ENCODE measurements at regions not wholly inside any gene's neighbourhood (a gene's known extent, or its start where the extent isn't known, plus 50 kb on each side); places are given as distances from the start of the nearest gene placed in this dataset.

DNA sequence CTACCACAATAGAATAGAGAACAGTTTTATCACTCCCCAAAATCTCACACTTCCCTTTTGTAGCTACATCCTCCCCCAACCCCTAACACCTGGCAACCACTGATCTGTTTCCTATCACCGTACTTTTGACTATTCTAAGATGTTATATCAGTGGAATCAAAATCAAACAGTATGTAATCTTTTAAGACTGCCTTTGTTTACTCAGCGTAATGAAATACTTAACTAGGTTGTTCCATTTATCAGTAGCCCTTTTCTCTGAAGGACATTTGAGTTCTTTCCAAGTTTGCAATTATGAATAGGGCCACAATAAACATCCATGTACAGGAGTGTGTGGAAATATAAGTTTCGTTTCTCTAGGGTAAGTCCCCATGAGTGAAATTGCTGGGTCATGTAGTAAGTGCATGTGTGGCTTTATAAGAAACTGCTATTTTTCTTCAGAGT lies 372.3 kb downstream of the SV2B start:
- no peak for DNase-seq (ENCODE audit: low spot score)

DNA sequence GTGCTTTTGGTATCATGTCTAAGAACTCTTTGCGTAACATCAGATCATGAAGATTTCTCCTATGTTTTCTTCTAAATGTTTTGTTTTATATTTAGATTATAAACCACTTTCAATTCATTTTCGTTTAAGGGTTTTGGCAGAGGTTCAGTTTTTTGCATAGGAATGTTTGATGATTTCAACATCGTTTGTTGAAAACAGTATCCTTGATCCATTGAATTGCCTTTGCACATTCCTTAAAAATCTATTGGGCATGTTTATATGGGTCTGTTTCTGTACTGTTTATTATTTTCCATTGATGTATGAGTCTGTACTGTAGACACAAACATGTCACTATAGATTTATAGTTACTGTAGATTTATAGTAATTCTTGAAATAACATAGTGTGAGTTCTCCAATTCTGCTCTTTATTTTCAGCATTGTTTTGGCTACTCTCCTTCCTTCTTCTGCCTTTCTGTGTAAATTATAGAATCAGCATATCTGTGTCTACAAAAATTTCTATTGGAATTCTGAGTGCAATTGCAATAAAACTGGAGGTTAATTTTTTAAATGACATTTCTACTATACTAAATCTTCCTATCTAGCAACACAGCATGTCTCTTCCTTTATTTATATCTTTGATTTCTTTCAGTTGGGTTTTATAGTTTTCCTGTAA lies 374.0 kb downstream of the SV2B start:
- DNase-seq (ENCODE audit: low spot score), result no peak

DNA sequence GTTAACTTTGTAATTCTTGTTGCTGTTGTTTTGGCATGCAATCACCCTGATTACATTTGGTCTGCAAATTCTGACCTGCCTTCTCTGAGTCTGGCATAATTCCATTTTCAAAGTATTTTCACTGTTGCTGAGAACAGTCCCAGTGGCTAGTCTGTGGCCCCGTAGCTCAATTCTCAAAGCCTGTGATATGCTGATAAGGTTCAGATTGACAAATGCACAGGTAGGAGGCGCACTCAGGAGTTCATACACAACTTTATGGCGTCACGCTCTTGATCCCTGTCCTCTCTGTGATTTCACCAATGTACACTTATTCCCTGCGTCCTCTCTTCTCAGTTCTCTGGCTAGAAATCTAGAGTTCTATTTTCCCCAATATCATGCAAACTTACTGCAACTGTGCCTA lies 376.6 kb upstream of the SLCO3A1 start:
- DNase-seq (ENCODE audit: low spot score), result no peak

DNA sequence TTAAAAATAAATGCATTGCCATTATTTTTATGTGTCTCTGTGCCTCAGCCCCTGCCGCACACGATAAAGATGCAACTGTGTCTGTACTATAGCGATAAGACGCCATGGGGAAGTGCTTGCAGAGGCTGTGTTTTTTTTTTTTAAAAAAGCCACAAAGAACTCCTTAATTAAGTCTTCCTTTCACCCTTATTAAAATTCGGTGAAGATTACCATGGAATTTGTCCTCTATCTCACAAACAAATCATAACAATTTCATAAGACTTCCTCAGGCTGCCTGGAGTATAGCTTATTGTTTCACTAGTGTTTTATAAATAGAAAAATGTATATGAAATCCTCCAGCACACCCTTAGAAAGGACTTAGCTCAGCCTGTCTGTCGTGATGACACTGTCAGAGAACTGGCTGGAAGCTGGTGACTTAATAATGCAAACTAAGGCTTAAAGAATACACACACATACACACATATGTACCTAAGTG lies 374.8 kb upstream of the SLCO3A1 start:
- DNase-seq (ENCODE audit: low spot score), result no peak

DNA sequence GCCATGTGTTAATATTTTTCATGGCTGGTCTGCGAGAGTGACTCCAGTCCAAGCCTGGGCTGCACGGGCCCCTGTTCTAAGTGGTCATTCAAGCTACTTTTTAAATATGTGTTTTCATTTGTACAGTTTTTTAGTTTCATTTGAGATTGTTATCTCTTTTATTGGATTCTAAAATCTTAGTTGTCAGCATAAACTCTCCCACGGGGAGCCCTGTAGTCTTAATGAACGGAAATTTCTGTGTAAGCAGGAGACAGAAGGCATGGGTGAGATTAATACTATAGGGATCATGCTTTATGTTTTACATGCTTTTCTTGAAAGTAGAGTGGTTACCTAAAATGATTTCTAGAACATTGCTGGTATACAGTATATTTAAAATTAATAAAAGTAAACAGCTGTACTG lies 373.1 kb upstream of the SLCO3A1 start:
- no peak for DNase-seq (ENCODE audit: low spot score)

DNA sequence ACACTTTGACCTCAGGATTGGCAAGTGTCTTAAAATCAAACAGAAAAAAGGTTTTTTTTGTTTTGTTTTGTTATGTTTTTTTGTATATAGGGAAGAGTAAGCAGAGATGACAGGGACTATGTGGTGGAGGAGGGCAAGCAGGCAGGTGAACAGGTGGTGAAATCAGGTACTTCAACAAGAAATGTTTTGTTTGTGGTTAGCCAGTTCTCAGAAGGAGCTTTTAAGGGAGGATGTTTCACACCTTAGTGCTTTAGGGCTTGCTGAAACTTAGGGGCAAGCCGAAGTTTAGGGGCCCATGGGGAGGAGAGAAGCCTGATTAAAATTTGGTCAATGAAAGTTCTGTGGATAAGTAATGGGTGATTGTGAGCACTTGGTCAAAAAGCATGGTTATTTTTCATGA lies 370.7 kb upstream of the SLCO3A1 start:
- DNase-seq (ENCODE audit: low spot score), result no peak

DNA sequence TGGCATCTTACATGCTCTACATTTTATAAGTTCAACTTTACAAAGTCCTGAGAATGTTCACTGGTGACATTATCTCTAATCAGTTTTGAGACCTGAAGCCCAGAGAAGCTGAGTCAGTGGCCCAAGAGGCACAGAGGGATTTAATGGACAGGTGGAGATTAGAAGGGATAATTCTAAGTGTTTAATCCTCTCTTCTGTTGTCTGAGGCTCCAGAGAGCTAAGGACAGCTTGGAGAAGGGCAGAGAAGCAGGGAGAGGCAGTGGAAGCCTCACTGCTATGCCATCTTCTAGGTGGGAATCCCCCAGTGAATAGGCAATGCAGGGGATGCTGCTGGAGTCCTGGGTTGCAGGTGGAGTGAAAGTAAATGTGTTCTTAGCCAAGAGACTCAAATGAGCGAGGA lies 369.4 kb upstream of the SLCO3A1 start:
- no peak for DNase-seq (ENCODE audit: low spot score)

DNA sequence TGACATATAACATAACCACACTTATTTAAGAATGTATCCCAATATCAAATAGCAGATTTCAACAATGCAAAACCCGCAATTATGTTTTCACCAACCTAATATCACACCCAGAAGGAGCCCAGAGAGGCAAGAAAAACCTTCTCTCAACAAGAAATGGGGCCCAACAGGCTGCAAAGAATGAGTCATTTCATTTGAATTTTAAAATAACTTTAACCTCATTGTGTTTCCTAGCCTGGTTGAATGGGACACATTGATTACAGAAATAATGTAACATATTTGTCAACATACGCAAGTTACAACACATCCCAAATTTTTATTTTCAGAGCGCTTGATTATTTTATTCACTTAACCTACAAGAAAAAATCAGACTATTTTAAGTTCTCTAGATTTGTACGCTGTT lies 365.1 kb upstream of the SLCO3A1 start:
- DNase-seq (ENCODE audit: low spot score), result no peak

DNA sequence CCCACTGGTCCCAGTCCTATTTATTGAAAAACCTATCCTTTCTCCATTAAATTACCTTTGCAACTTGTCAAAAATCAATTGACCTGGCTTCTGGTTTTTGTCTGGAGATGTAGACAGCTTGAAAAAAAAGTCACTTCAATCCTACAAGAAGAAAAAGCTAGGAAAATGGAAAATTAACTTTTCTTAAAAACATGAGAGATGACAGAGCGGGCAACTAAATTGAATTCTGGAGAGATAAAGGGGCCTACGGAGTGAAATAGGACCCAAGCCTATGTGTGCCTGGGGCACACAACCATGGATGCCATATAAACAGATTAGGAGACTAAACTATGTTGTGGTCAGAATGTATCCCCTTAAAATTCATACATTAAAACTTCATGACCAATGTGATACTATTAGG lies 363.3 kb upstream of the SLCO3A1 start:
- DNase-seq (ENCODE audit: low spot score), result no peak

DNA sequence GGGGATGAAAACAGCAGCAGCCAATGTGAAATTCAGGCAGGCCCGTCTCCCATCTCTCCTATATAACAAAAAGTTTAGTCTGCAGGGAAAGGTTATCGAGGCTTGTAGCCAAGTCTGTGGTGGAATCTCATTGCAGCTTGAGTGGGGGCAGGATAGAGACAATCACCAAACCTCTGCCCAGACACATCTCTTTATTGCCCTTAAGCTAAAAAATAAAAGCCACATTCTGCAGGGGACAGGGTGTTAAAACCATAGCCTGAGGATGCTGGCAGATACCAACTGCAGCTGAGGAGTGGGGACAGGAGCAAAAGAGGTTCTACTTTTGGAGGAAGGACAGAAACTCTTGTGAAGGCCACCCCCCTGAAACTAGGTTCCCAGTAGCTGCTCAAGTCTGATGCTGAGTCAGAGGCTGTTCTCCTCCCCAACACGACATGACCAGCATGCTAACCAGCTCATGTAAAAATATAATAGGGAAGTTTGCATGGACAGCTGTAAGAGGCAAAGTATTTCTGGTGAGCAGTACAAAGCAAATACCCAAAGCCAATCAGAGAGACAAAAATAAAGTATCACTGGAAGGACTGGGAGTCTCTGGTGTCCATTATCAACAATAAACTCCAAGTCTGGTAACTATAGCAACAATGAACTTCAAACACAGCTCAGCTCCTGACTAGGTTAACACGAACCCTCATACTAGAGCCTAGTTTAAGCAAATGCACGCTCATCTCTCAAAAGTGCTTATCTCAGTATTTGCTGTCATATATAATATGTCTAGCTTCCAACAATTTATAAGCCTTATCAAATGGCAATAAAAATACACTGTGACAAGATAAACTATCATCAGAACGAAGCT lies 362.2 kb upstream of the SLCO3A1 start:
- no peak for DNase-seq (ENCODE audit: low spot score)

DNA sequence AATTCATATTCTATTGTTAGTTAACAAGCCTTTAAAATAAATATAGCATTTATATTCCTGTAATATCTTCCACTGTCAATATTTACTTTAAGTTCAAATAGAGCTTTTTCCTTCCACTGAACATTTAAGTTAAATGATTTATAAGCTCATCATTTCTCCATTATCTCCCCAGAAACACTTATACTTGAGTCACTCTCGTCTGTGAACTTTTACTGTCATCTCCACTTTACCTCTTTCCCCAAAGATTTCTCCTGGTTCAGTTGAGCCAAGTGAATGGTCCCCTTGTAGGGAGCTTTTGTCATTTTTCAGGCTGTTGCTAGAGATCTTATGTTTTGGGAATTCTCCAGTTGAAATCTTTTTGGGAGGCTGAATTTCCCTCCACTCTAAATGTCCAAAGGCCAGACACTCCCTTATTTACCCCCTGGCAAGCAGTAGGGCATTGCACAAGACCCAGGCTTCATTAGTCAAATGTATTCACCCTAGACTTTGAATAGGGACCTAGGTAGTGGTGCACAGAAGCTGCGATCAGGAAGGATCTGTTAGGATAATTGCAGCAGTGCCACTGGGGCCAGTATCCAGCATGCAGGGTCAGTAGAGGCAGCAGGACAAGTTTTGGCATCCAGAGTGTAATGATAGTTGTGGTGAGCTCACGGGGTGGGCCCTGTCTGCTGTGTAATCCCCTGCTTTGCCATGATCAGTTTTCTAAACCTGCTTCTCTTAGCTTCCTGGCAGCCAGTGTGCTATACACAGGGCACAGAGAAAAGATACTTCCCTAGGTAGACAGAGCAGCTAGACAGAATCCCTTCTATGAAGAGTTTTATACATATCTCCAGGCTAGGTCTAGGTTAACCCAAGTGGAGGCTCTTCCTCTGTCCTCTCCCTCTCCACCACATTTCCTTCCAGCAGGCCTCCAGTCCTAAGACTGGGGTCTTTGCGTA lies 356.5 kb upstream of the SLCO3A1 start:
- DNase-seq (ENCODE audit: low spot score), result no peak

DNA sequence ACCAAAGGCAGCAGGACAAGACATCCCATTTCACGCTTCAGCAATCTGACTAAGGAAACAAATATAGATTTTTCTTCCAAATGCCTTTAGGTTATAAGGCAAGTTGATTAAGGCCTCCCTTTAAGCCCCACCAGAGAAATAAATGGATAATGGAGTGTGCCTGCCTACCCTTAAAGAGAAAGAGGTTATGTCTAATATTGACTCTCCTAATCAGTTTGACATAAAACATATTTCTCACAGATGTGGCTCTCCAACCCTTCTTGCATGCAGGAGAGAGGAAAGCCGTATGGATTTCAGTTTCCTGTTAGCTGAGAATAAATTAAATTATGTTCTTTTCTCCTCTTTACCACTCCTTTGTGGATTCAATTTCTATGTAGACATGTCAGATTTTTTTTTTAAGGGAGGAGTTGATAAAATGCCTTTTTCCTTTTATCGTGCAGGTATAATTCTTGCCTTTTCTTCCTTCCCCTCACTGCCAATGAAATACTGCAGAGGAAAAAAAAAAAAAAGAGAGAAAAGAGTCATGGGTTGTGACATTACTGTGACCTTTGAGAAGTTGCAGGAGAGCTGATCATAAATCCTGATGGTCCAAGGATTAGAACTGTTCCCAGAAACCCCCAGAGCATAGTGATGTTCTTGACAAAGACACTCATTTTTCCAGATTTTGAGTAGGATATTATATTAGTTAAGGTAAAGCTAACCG lies 355.3 kb upstream of the SLCO3A1 start:
- no peak for DNase-seq (ENCODE audit: low spot score)

DNA sequence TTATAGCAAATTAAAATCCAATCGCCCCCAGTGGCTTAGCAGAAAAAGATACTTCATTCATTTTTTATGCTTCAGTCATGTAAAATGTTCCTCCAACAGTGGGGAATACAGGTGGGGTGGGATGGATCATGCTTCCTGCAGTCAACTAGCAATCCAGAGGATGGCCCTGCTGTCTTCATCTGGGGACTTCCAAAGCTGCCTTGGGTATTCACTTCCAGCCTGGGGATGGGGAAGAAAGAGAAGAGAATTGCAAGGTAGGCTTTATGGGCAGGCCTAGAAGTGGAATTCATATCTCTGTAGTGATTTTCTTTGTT lies 354.8 kb upstream of the SLCO3A1 start:
- DNase-seq (ENCODE audit: low spot score), result no peak

DNA sequence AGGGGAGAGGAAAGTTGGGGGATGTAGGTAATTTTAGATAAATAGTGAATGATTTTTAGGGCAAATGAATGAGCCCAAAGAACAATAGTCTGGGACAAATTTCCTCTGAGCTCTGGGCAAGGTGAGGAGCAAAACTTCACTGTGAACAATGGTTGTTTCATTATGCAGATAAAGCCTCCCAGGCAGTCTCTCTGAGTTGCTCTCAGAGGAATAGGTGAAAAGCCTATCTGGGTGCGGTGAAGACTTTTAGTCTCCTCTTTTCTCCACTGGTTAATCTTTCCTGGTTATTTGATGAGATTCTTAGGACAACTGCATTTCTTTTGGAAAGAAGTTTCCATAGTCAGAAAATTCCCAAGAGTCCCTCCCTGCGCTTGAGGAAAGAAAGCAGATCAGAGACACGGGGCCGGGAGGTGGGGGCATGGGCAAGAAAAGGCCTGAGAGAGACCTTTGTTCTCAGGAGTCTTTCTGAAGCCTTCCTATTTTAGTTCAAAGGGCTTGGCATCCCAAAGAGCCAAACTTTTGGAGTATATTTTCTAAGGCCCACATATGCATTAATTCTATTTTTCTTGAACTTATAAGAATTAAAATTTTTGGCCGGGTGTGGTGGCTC lies 353.6 kb upstream of the SLCO3A1 start:
- no peak for DNase-seq (ENCODE audit: low spot score)

DNA sequence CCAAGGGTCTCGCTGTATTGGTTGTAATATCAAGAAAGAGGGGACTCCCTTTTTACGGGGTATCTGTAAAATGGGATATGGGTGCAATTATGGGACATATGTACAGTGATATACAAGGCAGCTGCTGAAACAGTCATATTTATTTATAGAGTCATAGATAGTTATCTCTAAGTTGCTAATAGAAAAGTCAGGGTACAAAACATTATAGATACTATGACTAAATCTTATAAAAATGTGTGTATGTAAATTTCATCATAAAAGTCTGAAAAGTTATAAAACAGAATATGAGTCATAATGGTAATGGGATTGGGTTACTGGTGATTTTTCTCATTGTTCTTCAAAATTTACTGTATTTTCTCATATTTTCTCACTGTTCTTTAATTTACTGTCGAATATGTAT lies 344.9 kb upstream of the SLCO3A1 start:
- DNase-seq (ENCODE audit: low spot score), result no peak

DNA sequence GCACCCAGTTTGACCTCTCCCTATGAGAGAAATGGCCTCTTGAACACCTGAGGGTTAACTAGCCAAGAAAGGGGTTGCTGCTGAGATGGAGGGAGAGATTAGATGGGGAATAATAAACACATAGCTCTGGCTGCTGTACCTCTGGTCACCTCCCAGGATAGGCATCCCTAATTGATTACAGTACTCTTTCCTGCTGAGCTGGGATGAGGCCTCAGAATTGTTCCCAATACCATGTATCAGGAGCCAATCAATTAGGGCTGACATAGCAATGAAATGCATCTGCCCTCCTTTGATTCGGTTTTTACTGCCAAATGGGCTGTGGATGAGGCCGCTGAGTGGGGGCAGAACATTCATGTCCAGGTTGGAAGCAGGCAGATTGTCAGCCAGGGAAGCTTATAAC lies 339.4 kb upstream of the SLCO3A1 start:
- DNase-seq (ENCODE audit: low spot score), result no peak

DNA sequence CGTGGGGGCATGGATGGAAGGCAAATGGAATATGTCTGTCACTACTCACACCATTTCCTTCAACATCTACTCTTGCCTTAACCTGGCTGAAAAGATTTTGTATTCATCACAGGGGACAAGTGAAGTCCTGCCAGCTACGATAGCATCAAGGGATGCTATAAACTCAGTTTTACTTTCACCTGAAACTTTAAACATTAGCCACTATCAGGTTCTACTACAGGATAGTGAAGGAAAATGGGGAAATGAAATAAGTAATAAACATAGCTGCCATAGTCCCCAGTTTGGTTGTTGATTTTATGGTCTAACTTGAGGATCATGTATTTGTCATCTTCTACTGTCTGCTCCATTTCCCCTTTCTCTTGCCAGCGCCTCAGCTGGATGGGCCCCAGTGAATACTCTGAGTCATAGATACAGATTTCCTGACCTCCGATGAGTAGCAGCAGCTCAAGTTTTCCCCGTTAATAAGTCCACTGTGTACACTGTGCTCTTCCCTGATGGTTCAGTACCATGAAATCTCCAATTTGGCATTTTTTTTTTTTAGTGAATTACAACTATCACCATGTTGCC lies 338.2 kb upstream of the SLCO3A1 start:
- DNase-seq (ENCODE audit: low spot score), result no peak

DNA sequence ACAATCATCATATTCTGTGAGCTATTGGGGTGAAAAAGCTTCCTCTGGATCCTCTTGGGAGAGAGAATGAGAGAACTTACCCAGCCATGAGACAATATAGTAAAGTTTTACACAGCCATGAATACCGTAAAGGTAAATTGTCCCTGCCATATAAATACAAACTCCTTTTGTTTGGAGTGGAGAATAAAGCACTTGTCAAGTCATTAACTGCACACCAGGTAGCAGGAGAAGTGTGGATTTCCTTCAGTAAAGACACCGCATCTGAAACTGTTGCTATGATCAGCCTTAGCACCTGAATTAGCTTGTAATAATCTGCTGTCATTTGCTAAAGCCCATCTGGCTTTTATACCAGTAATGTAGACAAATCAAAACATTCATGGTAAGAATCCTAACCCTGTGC lies 336.6 kb upstream of the SLCO3A1 start:
- no peak for DNase-seq (ENCODE audit: low spot score)

DNA sequence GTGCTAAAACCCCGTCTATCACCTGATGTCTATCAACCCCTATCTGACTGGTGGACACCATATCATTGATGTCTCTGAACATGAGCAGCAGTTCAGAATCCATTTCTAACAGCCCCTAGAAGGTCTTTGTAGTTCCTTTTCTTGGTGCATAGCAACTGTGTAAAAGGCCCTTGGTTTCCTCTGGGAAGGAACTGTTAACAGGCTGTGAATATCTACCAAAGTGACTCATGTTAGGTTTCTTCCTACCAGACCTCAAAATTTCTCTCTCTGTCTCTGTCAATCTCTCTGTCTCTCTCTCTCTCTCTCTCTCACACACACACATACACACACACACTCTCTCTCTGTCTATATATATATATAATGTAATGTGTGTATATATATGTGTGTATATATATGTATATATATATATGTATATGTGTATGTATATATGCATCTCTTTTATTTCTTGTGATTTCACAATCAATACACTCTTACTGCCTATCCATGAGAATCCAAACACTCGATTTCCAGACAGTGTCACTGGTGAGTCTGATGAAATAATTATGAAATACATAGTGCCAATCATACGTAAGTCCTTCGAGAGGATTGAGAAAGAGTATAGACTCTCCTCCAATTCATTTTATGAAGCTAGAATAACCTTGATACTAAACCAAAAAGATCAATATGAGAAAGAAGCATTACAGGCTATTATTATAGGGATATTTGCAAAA lies 335.9 kb upstream of the SLCO3A1 start:
- DNase-seq (ENCODE audit: low spot score), result no peak

DNA sequence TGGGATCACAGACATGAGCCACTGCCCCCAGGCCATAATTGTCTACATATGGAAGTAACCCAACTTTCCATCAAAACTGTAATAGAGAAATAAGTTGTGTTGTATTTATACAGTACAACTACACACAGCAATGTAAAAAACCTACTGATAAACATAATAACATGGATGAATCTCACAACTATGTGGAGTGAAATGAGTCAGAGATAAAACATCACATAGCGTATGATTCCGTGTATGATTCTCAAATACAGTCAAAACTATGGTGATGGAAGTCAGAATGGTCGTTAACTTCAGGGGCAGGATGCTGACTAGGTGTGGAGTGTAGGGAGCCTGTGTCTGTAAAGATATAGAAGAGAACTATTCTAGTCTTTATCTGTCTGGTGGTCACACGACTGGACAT lies 332.7 kb upstream of the SLCO3A1 start:
- no peak for DNase-seq (ENCODE audit: low spot score)
